ENCODE measurements at regions not wholly inside any gene's neighbourhood (a gene's known extent, or its start where the extent isn't known, plus 50 kb on each side); places are given as distances from the start of the nearest gene placed in this dataset.

DNA sequence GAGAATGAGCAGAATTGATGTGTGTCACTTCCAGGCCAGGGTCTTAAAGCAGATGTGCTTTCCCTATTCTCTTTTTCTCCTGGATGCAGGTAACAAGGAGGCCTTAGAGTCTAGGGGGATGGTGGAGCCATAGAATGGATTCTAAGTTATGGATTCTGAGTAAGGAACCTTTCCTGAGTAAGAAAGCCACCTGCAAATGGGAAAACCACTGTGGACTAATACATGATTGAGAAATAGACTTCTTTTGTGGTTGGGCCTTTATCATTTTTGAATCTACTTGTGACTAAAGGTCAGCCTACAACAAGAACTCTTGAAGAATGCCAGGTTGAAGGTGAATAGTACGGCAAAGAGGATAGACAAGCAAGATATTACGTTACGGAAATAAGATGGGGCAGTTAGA is 116.1 kb downstream of the CDC7 start:
- Mint-ChIP-seq H3K4me1 (peaks cover 16% of the 10 kb centered on the region), H3K4me3 (no peak overlapping the region), H3K27ac (no peak overlapping the region), H3K36me3 (ENCODE audit: low read depth) (no peaks in the 10 kb centered on the region), H3K9me3 (no peaks in the 10 kb centered on the region), H3K27me3 (ENCODE audit: low read depth) (peaks cover 8% of the 10 kb centered on the region)
- TF ChIP-seq, protein P1, sequence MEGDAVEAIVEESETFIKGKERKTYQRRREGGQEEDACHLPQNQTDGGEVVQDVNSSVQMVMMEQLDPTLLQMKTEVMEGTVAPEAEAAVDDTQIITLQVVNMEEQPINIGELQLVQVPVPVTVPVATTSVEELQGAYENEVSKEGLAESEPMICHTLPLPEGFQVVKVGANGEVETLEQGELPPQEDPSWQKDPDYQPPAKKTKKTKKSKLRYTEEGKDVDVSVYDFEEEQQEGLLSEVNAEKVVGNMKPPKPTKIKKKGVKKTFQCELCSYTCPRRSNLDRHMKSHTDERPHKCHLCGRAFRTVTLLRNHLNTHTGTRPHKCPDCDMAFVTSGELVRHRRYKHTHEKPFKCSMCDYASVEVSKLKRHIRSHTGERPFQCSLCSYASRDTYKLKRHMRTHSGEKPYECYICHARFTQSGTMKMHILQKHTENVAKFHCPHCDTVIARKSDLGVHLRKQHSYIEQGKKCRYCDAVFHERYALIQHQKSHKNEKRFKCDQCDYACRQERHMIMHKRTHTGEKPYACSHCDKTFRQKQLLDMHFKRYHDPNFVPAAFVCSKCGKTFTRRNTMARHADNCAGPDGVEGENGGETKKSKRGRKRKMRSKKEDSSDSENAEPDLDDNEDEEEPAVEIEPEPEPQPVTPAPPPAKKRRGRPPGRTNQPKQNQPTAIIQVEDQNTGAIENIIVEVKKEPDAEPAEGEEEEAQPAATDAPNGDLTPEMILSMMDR (IDR thresholded peaks at IDR 0.05; ENCODE audit: unreplicated experiment in 3 of 3) = no peak

DNA sequence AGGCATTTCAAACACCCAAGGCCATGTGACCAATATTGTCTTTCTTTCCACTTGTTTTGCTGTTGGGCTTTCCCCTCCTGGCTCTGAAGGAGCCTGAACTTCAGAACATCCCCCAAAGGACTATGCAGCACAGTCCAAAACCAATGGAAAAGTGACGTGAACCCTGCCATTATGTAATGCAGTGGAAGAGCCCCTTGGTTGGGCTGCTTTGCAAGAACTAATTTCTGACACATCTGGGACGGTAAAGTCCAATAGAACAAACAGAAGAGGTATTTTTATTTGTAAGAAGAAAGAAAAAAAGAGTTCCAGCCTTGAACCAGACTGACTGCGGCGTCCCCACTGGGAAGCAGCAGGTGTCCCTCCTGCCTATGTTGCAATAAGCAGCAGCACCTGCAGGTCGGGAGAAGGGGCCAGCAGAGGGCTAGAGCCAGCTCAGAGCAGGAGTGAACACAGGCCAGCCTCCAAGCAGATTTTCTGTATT is 116.7 kb downstream of the CDC7 start:
- Mint-ChIP-seq H3K27ac (no peak overlapping the region), H3K4me3 (no peak overlapping the region), H3K36me3 (ENCODE audit: low read depth) (no peaks in the 10 kb centered on the region), H3K9me3 (no peaks in the 10 kb centered on the region), H3K4me1 (peaks cover 22% of the 10 kb centered on the region), H3K27me3 (ENCODE audit: low read depth) (peaks cover 8% of the 10 kb centered on the region)
- TF ChIP-seq, protein P1 (IDR thresholded peaks at IDR 0.05; ENCODE audit: unreplicated experiment in 3 of 3) = peak; percentile 31 to 34 (median 31)

DNA sequence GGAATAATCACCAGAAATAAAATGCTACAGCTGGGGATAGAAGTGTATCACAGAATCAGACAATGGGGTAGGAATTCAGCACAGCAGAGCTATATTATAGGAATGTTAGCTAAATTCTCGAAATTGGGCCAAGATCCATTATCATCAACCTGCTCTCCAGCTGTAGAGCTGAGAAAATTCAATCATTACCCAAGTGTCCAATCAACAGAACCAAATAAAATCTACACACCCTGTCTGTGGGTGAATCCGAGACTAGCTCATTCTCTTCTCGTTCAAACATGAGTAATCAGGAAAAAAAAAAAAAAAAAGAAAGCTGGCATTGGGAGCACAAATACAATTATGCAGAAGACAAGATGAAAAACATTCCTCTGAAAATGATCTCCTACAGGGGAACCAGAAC is 119.2 kb downstream of the CDC7 start:
- Mint-ChIP-seq H3K27ac (no peak overlapping the region), H3K9me3 (peaks cover 2% of the 10 kb centered on the region), H3K27me3 (ENCODE audit: low read depth) (peaks cover 8% of the 10 kb centered on the region), H3K4me1 (peaks cover 36% of the 10 kb centered on the region), H3K4me3 (no peak overlapping the region), H3K36me3 (ENCODE audit: low read depth) (no peaks in the 10 kb centered on the region)
- TF ChIP-seq, protein P1 (IDR thresholded peaks at IDR 0.05; ENCODE audit: unreplicated experiment in 3 of 3) = no peak

DNA sequence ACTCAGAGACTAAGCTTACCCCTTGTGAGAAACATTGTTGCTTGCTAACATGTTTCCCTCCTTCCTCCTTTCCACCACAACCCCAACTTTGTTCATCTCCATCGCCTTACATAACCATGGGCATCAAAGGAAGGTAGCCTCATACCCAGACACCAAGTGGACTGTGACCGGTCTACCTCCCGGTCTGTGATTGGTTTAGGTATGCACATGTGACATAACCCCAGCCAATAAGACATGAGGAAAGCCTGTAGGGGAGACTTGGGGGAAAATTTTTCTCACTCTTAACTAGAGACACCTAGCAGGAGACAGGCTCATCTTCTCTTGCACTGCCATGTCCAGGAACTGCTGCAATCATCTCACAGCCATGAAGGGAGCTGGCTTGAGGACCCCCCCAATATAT is 120.7 kb downstream of the CDC7 start:
- Mint-ChIP-seq H3K36me3 (ENCODE audit: low read depth) (no peaks in the 10 kb centered on the region), H3K9me3 (peaks cover 2% of the 10 kb centered on the region), H3K27me3 (ENCODE audit: low read depth) (peaks cover 4% of the 10 kb centered on the region), H3K4me3 (no peak overlapping the region), H3K4me1 (peaks cover 36% of the 10 kb centered on the region), H3K27ac (no peak overlapping the region)
- TF ChIP-seq, protein P1 (IDR thresholded peaks at IDR 0.05; ENCODE audit: unreplicated experiment in 3 of 3) = no peak

DNA sequence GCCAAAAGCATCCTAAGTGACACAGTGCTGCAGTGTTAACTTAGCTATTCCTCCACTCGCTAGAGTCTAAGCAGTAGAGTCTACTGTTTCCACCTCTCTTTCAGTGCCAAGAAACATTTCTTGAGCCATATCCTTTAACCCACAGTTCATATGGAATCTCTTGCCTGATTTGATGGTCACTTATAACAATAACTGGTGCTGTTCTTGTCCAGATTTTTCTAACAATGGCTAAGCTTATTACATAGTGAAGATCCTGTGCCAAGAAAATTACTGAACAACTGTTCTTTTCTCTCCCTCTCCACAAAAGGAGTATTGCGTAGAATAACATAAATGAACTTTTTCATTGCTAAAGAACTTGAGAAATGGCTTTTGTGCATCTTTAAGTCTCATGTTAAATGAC is 121.3 kb downstream of the CDC7 start:
- TF ChIP-seq, protein P1 (IDR thresholded peaks at IDR 0.05; ENCODE audit: unreplicated experiment in 3 of 3) = no peak
- Mint-ChIP-seq H3K36me3 (ENCODE audit: low read depth) (no peaks in the 10 kb centered on the region), H3K27me3 (ENCODE audit: low read depth) (peaks cover 4% of the 10 kb centered on the region), H3K27ac (peak overlapping the region in 2 of 3 experiments; percentile 27 to 28), H3K9me3 (peaks cover 2% of the 10 kb centered on the region), H3K4me3 (no peak overlapping the region), H3K4me1 (peaks cover 36% of the 10 kb centered on the region)

DNA sequence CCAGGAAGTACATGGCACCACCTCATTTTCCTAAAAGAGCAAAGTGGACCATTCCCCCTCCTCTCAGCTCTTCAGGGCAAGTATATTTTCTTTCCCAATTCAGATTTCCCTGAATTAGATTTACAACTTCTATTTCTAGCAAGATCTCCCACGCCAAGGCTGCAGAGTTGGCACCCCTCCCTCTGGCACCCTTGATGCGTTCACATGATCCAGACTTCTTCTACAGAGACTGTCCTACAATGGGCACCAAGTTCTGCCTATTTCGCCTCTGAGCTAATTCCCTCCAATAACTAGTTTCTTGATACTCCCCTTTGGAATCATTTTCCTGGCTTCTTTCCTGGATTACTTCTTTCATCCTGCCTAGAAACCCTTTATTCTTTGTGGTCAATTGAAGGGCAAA is 122.0 kb downstream of the CDC7 start:
- TF ChIP-seq, protein P1 (IDR thresholded peaks at IDR 0.05; ENCODE audit: unreplicated experiment in 3 of 3) = no peak
- Mint-ChIP-seq H3K4me3 (no peak overlapping the region), H3K27me3 (ENCODE audit: low read depth) (no peaks in the 10 kb centered on the region), H3K27ac (peak overlapping the region in 1 of 3 experiments; percentile 27), H3K9me3 (peaks cover 2% of the 10 kb centered on the region), H3K4me1 (peaks cover 29% of the 10 kb centered on the region), H3K36me3 (ENCODE audit: low read depth) (no peaks in the 10 kb centered on the region)

Data from nephron (organoid).